ENCODE measurements at regions not wholly inside any gene's neighbourhood (a gene's known extent, or its start where the extent isn't known, plus 50 kb on each side); places are given as distances from the start of the nearest gene placed in this dataset.
"Not testable (repeated sequence)": the region's sequence is repeated elsewhere in the genome, so short reads cannot be mapped to it uniquely, and the experiment has no call there.

DNA sequence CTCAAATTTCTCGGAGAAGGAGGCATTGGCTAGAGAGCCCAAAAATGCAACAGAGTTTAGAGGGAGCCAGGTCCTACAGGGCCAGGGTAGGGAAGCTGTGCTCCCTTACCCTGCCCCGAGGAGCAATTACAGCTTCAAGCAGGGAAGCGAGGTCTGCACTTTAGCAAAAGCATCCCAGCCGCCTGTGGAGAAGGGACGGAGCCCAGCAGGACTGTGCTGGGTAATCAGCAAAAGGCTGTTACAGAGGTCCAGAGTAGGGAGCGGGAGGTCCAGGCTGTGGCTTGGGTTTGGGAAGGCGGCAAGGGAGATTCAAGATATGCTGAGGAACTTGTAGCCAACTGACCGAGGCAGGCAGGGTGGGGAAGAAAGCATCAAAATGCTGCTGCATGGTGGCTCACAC is 162.6 kb downstream of the TMEM132E start:
- Mint-ChIP-seq H3K27me3 (ENCODE audit: unreplicated experiment) (no peaks in the 10 kb centered on the region), H3K4me1 (ENCODE audit: low read depth, unreplicated experiment) (no peaks in the 10 kb centered on the region), H3K9me3 (ENCODE audit: unreplicated experiment) (peaks cover 6% of the 10 kb centered on the region), H3K36me3 (ENCODE audit: unreplicated experiment) (no peaks in the 10 kb centered on the region), H3K27ac (ENCODE audit: unreplicated experiment) (no peak overlapping the region), H3K4me3 (ENCODE audit: unreplicated experiment) (no peak overlapping the region)
- DNase-seq: no peak
- TF ChIP-seq, protein P1, sequence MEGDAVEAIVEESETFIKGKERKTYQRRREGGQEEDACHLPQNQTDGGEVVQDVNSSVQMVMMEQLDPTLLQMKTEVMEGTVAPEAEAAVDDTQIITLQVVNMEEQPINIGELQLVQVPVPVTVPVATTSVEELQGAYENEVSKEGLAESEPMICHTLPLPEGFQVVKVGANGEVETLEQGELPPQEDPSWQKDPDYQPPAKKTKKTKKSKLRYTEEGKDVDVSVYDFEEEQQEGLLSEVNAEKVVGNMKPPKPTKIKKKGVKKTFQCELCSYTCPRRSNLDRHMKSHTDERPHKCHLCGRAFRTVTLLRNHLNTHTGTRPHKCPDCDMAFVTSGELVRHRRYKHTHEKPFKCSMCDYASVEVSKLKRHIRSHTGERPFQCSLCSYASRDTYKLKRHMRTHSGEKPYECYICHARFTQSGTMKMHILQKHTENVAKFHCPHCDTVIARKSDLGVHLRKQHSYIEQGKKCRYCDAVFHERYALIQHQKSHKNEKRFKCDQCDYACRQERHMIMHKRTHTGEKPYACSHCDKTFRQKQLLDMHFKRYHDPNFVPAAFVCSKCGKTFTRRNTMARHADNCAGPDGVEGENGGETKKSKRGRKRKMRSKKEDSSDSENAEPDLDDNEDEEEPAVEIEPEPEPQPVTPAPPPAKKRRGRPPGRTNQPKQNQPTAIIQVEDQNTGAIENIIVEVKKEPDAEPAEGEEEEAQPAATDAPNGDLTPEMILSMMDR (IDR thresholded peaks at IDR 0.05; ENCODE audit: partially characterized antibody, unreplicated experiment): no peak

DNA sequence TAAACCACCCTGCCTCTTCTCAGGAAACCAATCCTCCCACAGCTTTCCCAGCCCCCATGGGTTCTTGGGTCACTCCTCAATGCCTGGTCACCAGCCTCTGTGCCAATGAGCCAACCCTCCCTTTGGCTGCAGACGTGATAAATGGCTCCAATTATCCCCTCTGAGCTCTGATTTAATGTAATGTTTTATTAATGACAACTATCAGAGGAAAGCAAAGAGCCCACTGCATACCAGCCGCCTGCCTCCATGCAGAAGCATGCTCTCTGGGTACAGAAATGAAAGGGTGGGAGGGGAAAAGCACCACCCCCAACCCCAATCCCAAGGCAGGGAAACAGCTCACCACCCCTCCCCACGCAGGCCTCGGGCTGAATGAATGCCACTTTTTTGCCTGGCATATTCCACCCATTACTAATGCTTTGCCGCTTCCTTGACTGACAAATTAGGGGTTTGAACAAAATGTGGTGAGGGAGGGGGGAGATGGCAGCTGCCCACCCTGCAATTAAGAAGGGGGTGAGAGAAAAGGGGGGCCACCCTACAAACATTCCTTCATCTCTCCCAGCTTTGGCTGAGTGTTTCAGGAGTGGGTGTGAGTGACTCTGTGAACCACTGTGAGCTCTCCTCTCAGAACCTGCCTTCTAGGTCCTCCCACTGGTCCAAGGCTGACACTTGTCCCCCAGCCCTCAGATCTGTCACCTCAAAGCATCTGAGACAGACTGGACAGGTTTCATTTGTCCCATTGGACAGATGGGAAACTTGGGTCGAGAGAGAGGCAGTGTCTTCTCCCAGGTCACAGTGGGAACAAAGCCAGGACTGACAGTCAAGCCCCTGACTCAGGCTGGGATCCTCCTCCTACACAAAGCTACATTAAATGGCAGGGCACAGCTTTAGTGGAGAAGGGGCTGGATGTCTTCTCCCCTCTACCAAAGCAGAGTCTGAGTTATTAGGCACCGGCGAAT is 161.5 kb downstream of the TMEM132E start:
- H3K4me3 Mint-ChIP-seq (ENCODE audit: unreplicated experiment): no peak overlapping the region
- H3K27ac Mint-ChIP-seq (ENCODE audit: unreplicated experiment): no peak overlapping the region
- no peaks in the 10 kb centered on the region for H3K27me3 Mint-ChIP-seq (ENCODE audit: unreplicated experiment)
- TF ChIP-seq, protein P1 (IDR thresholded peaks at IDR 0.05; ENCODE audit: partially characterized antibody, unreplicated experiment): no peak
- no peaks in the 10 kb centered on the region for H3K4me1 Mint-ChIP-seq (ENCODE audit: low read depth, unreplicated experiment)
- peaks cover 6% of the 10 kb centered on the region for H3K9me3 Mint-ChIP-seq (ENCODE audit: unreplicated experiment)
- no peaks in the 10 kb centered on the region for H3K36me3 Mint-ChIP-seq (ENCODE audit: unreplicated experiment)
- DNase-seq: no peak

GRCh38 chr17:34739386-34739785 is 160.0 kb downstream of the TMEM132E start:
- Mint-ChIP-seq H3K9me3 (ENCODE audit: unreplicated experiment) (peaks cover 6% of the 10 kb centered on the region), H3K27me3 (ENCODE audit: unreplicated experiment) (no peaks in the 10 kb centered on the region), H3K4me1 (ENCODE audit: low read depth, unreplicated experiment) (no peaks in the 10 kb centered on the region), H3K27ac (ENCODE audit: unreplicated experiment) (no peak overlapping the region), H3K36me3 (ENCODE audit: unreplicated experiment) (no peaks in the 10 kb centered on the region), H3K4me3 (ENCODE audit: unreplicated experiment) (no peak overlapping the region)
- TF ChIP-seq, protein P1 (IDR thresholded peaks at IDR 0.05; ENCODE audit: partially characterized antibody, unreplicated experiment): no peak
- DNase-seq: no peak

DNA sequence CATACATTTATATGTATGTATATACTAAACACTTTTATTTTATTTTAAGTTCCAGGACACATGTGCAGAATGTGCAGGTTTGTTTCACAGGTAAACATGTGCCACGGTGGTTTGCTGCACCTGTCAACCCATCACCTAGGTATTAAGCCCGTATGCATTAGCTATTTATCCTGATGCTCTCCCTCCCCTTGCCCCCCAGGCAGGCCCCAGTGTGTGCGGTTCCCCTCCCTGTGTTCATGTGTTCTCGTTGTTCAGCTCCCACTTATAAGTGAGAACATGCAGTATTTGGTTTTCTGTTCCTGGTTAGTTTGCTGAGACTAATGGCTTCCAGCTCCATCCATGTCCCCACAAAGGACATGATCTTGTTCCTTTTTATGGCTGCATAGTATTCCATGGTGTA is 158.3 kb downstream of the TMEM132E start:
- H3K36me3 Mint-ChIP-seq (ENCODE audit: unreplicated experiment); H3K4me1 Mint-ChIP-seq (ENCODE audit: low read depth, unreplicated experiment); H3K9me3 Mint-ChIP-seq (ENCODE audit: unreplicated experiment); H3K4me3 Mint-ChIP-seq (ENCODE audit: unreplicated experiment); H3K27me3 Mint-ChIP-seq (ENCODE audit: unreplicated experiment); DNase-seq; H3K27ac Mint-ChIP-seq (ENCODE audit: unreplicated experiment): not testable (repeated sequence)

GRCh38 chr17:34736611-34737010 is 157.2 kb downstream of the TMEM132E start:
- H3K4me1 Mint-ChIP-seq (ENCODE audit: low read depth, unreplicated experiment): no peaks in the 10 kb centered on the region
- H3K27ac Mint-ChIP-seq (ENCODE audit: unreplicated experiment): no peak overlapping the region
- TF ChIP-seq, protein P1 (IDR thresholded peaks at IDR 0.05; ENCODE audit: partially characterized antibody, unreplicated experiment): no peak
- no peak overlapping the region for H3K4me3 Mint-ChIP-seq (ENCODE audit: unreplicated experiment)
- DNase-seq: no peak
- peaks cover 8% of the 10 kb centered on the region for H3K9me3 Mint-ChIP-seq (ENCODE audit: unreplicated experiment)
- peaks cover 5% of the 10 kb centered on the region for H3K36me3 Mint-ChIP-seq (ENCODE audit: unreplicated experiment)
- H3K27me3 Mint-ChIP-seq (ENCODE audit: unreplicated experiment): peaks cover 5% of the 10 kb centered on the region

Measured in glutamatergic neuron (in vitro differentiated cells).